IMR-90 (cell line): ENCODE measurements at regions not wholly inside any gene's neighbourhood (a gene's known extent, or its start where the extent isn't known, plus 50 kb on each side); places are given as distances from the start of the nearest gene placed in this dataset.

ENCODE experiments used
- ATAC-seq: fragments of 200-7000 bp; cut with Tn5 transposase; 2 replicates; pipeline ENCODE4 v1.9.1; 2020; ENCODE audit warnings: low read depth, mild to moderate bottlenecking, moderate library complexity
- BruUV-seq: library from RNA; stranded (reverse); fragments of 400-500 nt; replicated peaks from 2 replicates; lab custom pipeline; 2021; lab: Mats Ljungman, UMichigan
- CTCF ChIA-PET: fragments of 300-600 bp; formaldehyde crosslinking; extraction: SDS; loops from one replicate; lab custom pipeline; 2021; ENCODE audit warnings: antibody characterized with exemption; lab: Yijun Ruan, JAX
- POLR2A ChIA-PET: fragments of 300-600 bp; sonication (Branson Sonifier 250); formaldehyde crosslinking; loops from one replicate; lab custom pipeline; 2022; ENCODE audit warnings: antibody characterized with exemption; ENCODE audit not compliant: unreplicated experiment; lab: Charles Lee
- DNase-seq: peaks from one replicate; pipeline ENCODE4 v3.0.0; 2013
- H2AFZ ChIP-seq: replicated peaks from 2 replicates; pipeline ENCODE3; 2013; ENCODE audit warnings: low read length, mild to moderate bottlenecking; ENCODE audit not compliant: poor library complexity
- H2AK5ac ChIP-seq: 2 replicates; pipeline ENCODE4 v1.6.1; 2013; ENCODE audit warnings: low read depth, low read length, inconsistent platforms
- H2AK9ac ChIP-seq: replicated peaks from 2 replicates; pipeline ENCODE3; 2013; ENCODE audit warnings: mild to moderate bottlenecking, low read depth, low read length, moderate library complexity; ENCODE audit not compliant: poor library complexity
- H2BK120ac ChIP-seq: 2 replicates; pipeline ENCODE4 v1.6.1; 2013; ENCODE audit warnings: low read depth, low read length, inconsistent platforms
- H2BK15ac ChIP-seq: 3 replicates; pipeline ENCODE4 v1.6.1; 2013; ENCODE audit warnings: low read depth, low read length, inconsistent platforms
- H2BK20ac ChIP-seq: 2 replicates; pipeline ENCODE4 v1.6.1; 2013; ENCODE audit warnings: low read depth, mild to moderate bottlenecking, inconsistent platforms, low read length, moderate library complexity
- H2BK5ac ChIP-seq: 2 replicates; pipeline ENCODE4 v1.6.1; 2013; ENCODE audit warnings: mild to moderate bottlenecking, low read depth, low read length, inconsistent platforms; ENCODE audit not compliant: poor library complexity, severe bottlenecking
- H3K14ac ChIP-seq: replicated peaks from 2 replicates; pipeline ENCODE4 v1.6.1; 2013; ENCODE audit warnings: low read depth, low read length, inconsistent platforms
- H3K18ac ChIP-seq: 2 replicates; pipeline ENCODE4 v1.6.1; 2013; ENCODE audit warnings: low read depth, low read length, control low read depth
- H3K23ac ChIP-seq: 2 replicates; pipeline ENCODE4 v1.6.1; 2013; ENCODE audit warnings: low read depth, low read length, inconsistent platforms
- H3K27ac ChIP-seq: 2 replicates; pipeline ENCODE4 v1.5.1; 2013; ENCODE audit warnings: mild to moderate bottlenecking, control low read depth, low read length; ENCODE audit not compliant: insufficient read depth
- H3K27me3 ChIP-seq: 2 replicates; pipeline ENCODE4 v1.6.1; 2013; ENCODE audit warnings: low read length; ENCODE audit not compliant: control insufficient read depth, insufficient read depth
- H3K36me3 ChIP-seq: 2 replicates; pipeline ENCODE4 v1.6.1; 2013; ENCODE audit warnings: low read length, mixed read lengths; ENCODE audit not compliant: control insufficient read depth, insufficient read depth
- H3K4ac ChIP-seq: 2 replicates; pipeline ENCODE4 v1.6.1; 2013; ENCODE audit warnings: low read depth, low read length, inconsistent platforms
- H3K4me1 ChIP-seq: 2 replicates; pipeline ENCODE4 v1.6.1; 2013; ENCODE audit warnings: low read length, mixed read lengths; ENCODE audit not compliant: control insufficient read depth, insufficient read depth
- H3K4me2 ChIP-seq: 2 replicates; pipeline ENCODE4 v1.6.1; 2013; ENCODE audit warnings: low read depth, mild to moderate bottlenecking, control low read depth, low read length, moderate library complexity
- H3K4me3 ChIP-seq: 2 replicates; pipeline ENCODE4 v1.5.1; 2013; ENCODE audit warnings: low read depth, mild to moderate bottlenecking, control low read depth, low read length, moderate library complexity; ENCODE audit not compliant: insufficient read depth
- H3K56ac ChIP-seq: 2 replicates; pipeline ENCODE4 v1.6.1; 2013; ENCODE audit warnings: low read length, inconsistent platforms; ENCODE audit not compliant: insufficient read depth; ENCODE audit errors: extremely low read depth
- H3K79me1 ChIP-seq, 2 experiments: 2 replicates each; pipeline ENCODE4 v1.6.1; 2013; ENCODE audit warnings: low read length in 2 of 2, inconsistent platforms in 1 of 2, low read depth in 1 of 2
- H3K9ac ChIP-seq: 2 replicates; pipeline ENCODE4 v1.6.1; 2013; ENCODE audit warnings: low read depth, low read length, control low read depth
- H3K9me1 ChIP-seq: 2 replicates; pipeline ENCODE4 v1.6.1; 2013; ENCODE audit warnings: low read length, inconsistent platforms; ENCODE audit not compliant: insufficient read depth
- H3K9me3 ChIP-seq: 2 replicates; pipeline ENCODE4 v1.6.1; 2013; ENCODE audit warnings: low read length; ENCODE audit not compliant: control insufficient read depth, insufficient read depth
- H4K20me1 ChIP-seq: 2 replicates; pipeline ENCODE4 v1.6.1; 2013; ENCODE audit warnings: low read length, inconsistent platforms; ENCODE audit not compliant: insufficient read depth
- H4K5ac ChIP-seq: 2 replicates; pipeline ENCODE4 v1.6.1; 2013; ENCODE audit warnings: mild to moderate bottlenecking, low read depth, low read length, control low read depth
- H4K8ac ChIP-seq, 2 experiments: 2 replicates each; pipeline ENCODE4 v1.6.1; 2013; ENCODE audit warnings: low read depth in 2 of 2, low read length in 2 of 2, control low read depth in 1 of 2, inconsistent platforms in 1 of 2
- H4K91ac ChIP-seq: 2 replicates; pipeline ENCODE4 v1.6.1; 2013; ENCODE audit warnings: low read depth, low read length, inconsistent platforms; ENCODE audit not compliant: insufficient read depth
- BHLHE40 ChIP-seq: fragments of 150-350 bp; IDR thresholded peaks from 2 replicates; pipeline ENCODE4 v1.6.1; 2016; ENCODE audit warnings: mild to moderate bottlenecking, low read depth, low read length
- CEBPB ChIP-seq: IDR thresholded peaks from 2 replicates; pipeline ENCODE4 v1.6.1; 2012; ENCODE audit warnings: low read depth, low read length, improper control_type of control experiment
- CHD1 ChIP-seq: IDR thresholded peaks from 2 replicates; pipeline ENCODE4 v1.6.1; 2012; ENCODE audit warnings: low read depth, low read length, improper control_type of control experiment
- CTCF ChIP-seq: conservative IDR thresholded peaks from 2 replicates; pipeline ENCODE4 v1.5.1; 2012; ENCODE audit warnings: mild to moderate bottlenecking, low read depth, low read length, improper control_type of control experiment
- ELK1 ChIP-seq: fragments of 150-350 bp; IDR thresholded peaks from 2 replicates; pipeline ENCODE4 v1.6.1; 2016; ENCODE audit warnings: low read depth, mild to moderate bottlenecking, low read length, moderate library complexity, borderline replicate concordance
- FOS ChIP-seq: fragments of 150-350 bp; IDR thresholded peaks from 2 replicates; pipeline ENCODE4 v1.6.1; 2016; ENCODE audit warnings: low read depth, low read length
- MAFK ChIP-seq: IDR thresholded peaks from 2 replicates; pipeline ENCODE4 v1.6.1; 2012; ENCODE audit warnings: low read depth, low read length, improper control_type of control experiment
- MAZ ChIP-seq: IDR thresholded peaks from 2 replicates; pipeline ENCODE4 v1.6.1; 2012; ENCODE audit warnings: low read depth, mild to moderate bottlenecking, low read length, improper control_type of control experiment, moderate library complexity, borderline replicate concordance
- MXI1 ChIP-seq: IDR thresholded peaks from 2 replicates; pipeline ENCODE4 v1.6.1; 2012; ENCODE audit warnings: low read depth, mild to moderate bottlenecking, low read length, moderate library complexity, borderline replicate concordance
- NFE2L2 ChIP-seq: fragments of 150-350 bp; IDR thresholded peaks from 2 replicates; pipeline ENCODE4 v1.6.1; 2016; ENCODE audit warnings: low read depth, mild to moderate bottlenecking, low read length
- POLR2A ChIP-seq: IDR thresholded peaks from 2 replicates; pipeline ENCODE4 v1.6.1; 2012; ENCODE audit warnings: mild to moderate bottlenecking, low read depth, low read length
- RAD21 ChIP-seq: IDR thresholded peaks from 2 replicates; pipeline ENCODE4 v1.6.1; 2012; ENCODE audit warnings: low read length, improper control_type of control experiment
- RCOR1 ChIP-seq: IDR thresholded peaks from 2 replicates; pipeline ENCODE4 v1.6.1; 2012; ENCODE audit warnings: mild to moderate bottlenecking, low read length, improper control_type of control experiment; ENCODE audit not compliant: insufficient replicate concordance
- RFX5 ChIP-seq: IDR thresholded peaks from 2 replicates; pipeline ENCODE4 v1.8.0; 2012; ENCODE audit warnings: low read depth, mild to moderate bottlenecking, low read length, moderate library complexity
- SMC3 ChIP-seq: fragments of 150-350 bp; IDR thresholded peaks from 2 replicates; pipeline ENCODE4 v1.6.1; 2016; ENCODE audit warnings: low read depth, mild to moderate bottlenecking, antibody characterized with exemption, low read length, moderate library complexity
- USF2 ChIP-seq: fragments of 150-350 bp; IDR thresholded peaks from 2 replicates; pipeline ENCODE4 v1.6.1; 2017; ENCODE audit warnings: mild to moderate bottlenecking, antibody characterized with exemption, low read length, low read depth
- WGBS, 2 experiments: methylation state at CpG; one replicate each; pipeline versions ENCODE4 v1.1.5 to v1.1.7; 2013; ENCODE audit warnings: missing lambda C conversion rate in 2 of 2; ENCODE audit not compliant: insufficient read length in 1 of 2; ENCODE audit errors: extremely low coverage in 2 of 2; 5-methylcytosine and 5-hydroxymethylcytosine counted together
- dilution Hi-C: fragments of 300-500 bp; cut with HindIII; formaldehyde crosslinking; loops from one replicate; pipeline ENCODE4 v1.14.3; 2018; ENCODE audit warnings: low sequenced_read_pairs; ENCODE audit not compliant: unreplicated experiment
- in situ Hi-C: fragments of 300-500 bp; cut with MboI; formaldehyde crosslinking; loops from 3 replicates; pipeline ENCODE4 v1.14.3; 2019; ENCODE audit warnings: low sequenced_read_pairs, inconsistent platforms, mixed read lengths
- intact Hi-C: fragments of 100-400 bp; cut with micrococcal nuclease; formaldehyde crosslinking; loops from 2 replicates; pipeline ENCODE4 v1.10.0; 2022

- Histone ChIP-seq H3K27ac (no peak overlapping the region), H3K4me1 (no peaks in the 10 kb centered on the region), H2BK15ac (no peak overlapping the region), H4K91ac (no peak overlapping the region), H3K9me1 (no peaks in the 10 kb centered on the region), H3K4me3 (no peak overlapping the region), H3K36me3 (no peaks in the 10 kb centered on the region), H3K27me3 (no peaks in the 10 kb centered on the region), H2AK9ac (no peak overlapping the region), H4K8ac (no peak overlapping the region), H2AFZ (no peak overlapping the region), H4K20me1 (no peaks in the 10 kb centered on the region), H2BK20ac (no peak overlapping the region), H3K4ac (no peak overlapping the region), H3K9ac (no peak overlapping the region), H2BK5ac (no peak overlapping the region), H2AK5ac (no peak overlapping the region), H3K23ac (no peak overlapping the region), H3K14ac (no peak overlapping the region), H3K18ac (no peak overlapping the region), H3K4me2 (no peak overlapping the region), H3K79me1 (no peaks in the 10 kb centered on the region), H4K5ac (no peak overlapping the region), H3K9me3 (peaks cover 58% of the 10 kb centered on the region), H3K56ac (no peak overlapping the region), H2BK120ac (no peak overlapping the region)
- ChIA-PET POLR2A (no interaction called here), CTCF (no interaction called here)
- no TSS peak for BruUV-seq
- dilution Hi-C loops (no loop called here), in situ Hi-C loops (no loop called here), intact Hi-C loops (no loop called here)
- TF ChIP-seq SMC3 = no peak
- TF ChIP-seq ELK1 = no peak
- TF ChIP-seq CTCF = no peak
- no peak for TF ChIP-seq BHLHE40
- TF ChIP-seq RAD21 = no peak
- no peak for TF ChIP-seq POLR2A
- no peak for TF ChIP-seq MAZ
- no peak for TF ChIP-seq CEBPB
- no peak for TF ChIP-seq FOS
- no peak for TF ChIP-seq USF2
- TF ChIP-seq NFE2L2 = no peak
- no peak for TF ChIP-seq MXI1
- no peak for TF ChIP-seq RFX5
- TF ChIP-seq RCOR1 = no peak
- no peak for TF ChIP-seq CHD1
- no peak for TF ChIP-seq MAFK
- DNase-seq (no peak), ATAC-seq (no peak)
- WGBS, 2 experiments = 83% methylated on average over 2 of the region's 10 CpGs; no CpG with 5 or more reads in 1 of the 2 experiments
Observed at GRCh38 chr10:128457136-128457535, 330.9 kb upstream of the MKI67 start.
